ENCODE measurements at regions not wholly inside any gene's neighbourhood (a gene's known extent, or its start where the extent isn't known, plus 50 kb on each side); places are given as distances from the start of the nearest gene placed in this dataset.

DNA sequence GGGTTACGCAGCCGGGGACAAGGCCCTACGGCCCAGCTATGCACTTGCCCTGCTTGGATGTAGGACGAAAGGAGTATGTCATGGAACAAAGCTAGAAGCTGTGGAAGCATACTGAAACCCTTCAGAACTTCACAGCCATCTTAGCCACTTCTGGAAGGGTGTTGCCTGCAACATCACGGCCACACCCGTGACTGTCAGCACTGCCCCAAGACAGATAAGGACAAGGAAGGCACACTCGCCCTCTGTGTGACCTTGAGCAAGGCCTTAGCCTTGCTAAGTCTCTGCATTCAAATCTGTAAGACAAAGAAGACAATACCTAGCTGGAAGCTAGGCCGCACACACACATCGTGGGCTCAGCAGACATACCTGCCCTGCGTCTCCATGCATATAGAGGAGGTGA, 352.5 kb upstream of the MGMT start:
- TF ChIP-seq POLR2A (IDR thresholded peaks at IDR 0.05; ENCODE audit: low read depth, low read length), result no peak
- TF ChIP-seq, protein P1, sequence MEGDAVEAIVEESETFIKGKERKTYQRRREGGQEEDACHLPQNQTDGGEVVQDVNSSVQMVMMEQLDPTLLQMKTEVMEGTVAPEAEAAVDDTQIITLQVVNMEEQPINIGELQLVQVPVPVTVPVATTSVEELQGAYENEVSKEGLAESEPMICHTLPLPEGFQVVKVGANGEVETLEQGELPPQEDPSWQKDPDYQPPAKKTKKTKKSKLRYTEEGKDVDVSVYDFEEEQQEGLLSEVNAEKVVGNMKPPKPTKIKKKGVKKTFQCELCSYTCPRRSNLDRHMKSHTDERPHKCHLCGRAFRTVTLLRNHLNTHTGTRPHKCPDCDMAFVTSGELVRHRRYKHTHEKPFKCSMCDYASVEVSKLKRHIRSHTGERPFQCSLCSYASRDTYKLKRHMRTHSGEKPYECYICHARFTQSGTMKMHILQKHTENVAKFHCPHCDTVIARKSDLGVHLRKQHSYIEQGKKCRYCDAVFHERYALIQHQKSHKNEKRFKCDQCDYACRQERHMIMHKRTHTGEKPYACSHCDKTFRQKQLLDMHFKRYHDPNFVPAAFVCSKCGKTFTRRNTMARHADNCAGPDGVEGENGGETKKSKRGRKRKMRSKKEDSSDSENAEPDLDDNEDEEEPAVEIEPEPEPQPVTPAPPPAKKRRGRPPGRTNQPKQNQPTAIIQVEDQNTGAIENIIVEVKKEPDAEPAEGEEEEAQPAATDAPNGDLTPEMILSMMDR (IDR thresholded peaks at IDR 0.05; ENCODE audit: extremely low read depth in 1 of 2, insufficient read depth in 1 of 2, low read depth in 1 of 2, low read length in 2 of 2), result no peak
